CD8-positive, alpha-beta memory T cell (primary cell): ENCODE measurements at regions not wholly inside any gene's neighbourhood (a gene's known extent, or its start where the extent isn't known, plus 50 kb on each side); places are given as distances from the start of the nearest gene placed in this dataset.

Experiments
- CTCF ChIA-PET: fragments of 350-600 bp; sonication (Branson Sonifier 250); formaldehyde crosslinking; loops from one replicate; lab custom pipeline; 2021; ENCODE audit warnings: antibody characterized with exemption; lab: Charles Lee
- POLR2A ChIA-PET: fragments of 350-600 bp; sonication (Branson Sonifier 250); formaldehyde crosslinking; loops from one replicate; lab custom pipeline; 2021; ENCODE audit warnings: antibody characterized with exemption; lab: Charles Lee
- DNase-seq, 5 donors: peaks; one replicate each; pipeline versions ENCODE4 v3.0.0 to v3.0.0-alpha.2; 2020 to 2022; ENCODE audit warnings: mixed read lengths in 1 of 5
- H3K27ac ChIP-seq: one replicate; pipeline ENCODE4 v1.7.0; 2013; ENCODE audit warnings: low read depth, mild to moderate bottlenecking, low read length, moderate library complexity
- H3K27me3 ChIP-seq: 2 replicates; pipeline ENCODE4 v1.7.0; 2013; ENCODE audit warnings: low read length, mild to moderate bottlenecking; ENCODE audit not compliant: insufficient read depth, poor library complexity, severe bottlenecking
- H3K36me3 ChIP-seq: 2 replicates; pipeline ENCODE4 v1.7.0; 2013; ENCODE audit warnings: mild to moderate bottlenecking, low read length, moderate library complexity; ENCODE audit not compliant: insufficient read depth
- H3K4me1 ChIP-seq: 2 replicates; pipeline ENCODE4 v1.7.0; 2013; ENCODE audit warnings: mild to moderate bottlenecking, low read length, moderate library complexity; ENCODE audit not compliant: insufficient read depth
- H3K4me3 ChIP-seq: 2 replicates; pipeline ENCODE4 v1.7.0; 2013; ENCODE audit warnings: mild to moderate bottlenecking, low read length
- H3K9me3 ChIP-seq: 2 replicates; pipeline ENCODE4 v1.7.0; 2013; ENCODE audit warnings: mild to moderate bottlenecking, low read length
- H3K27ac Mint-ChIP-seq, 8 donors: one replicate each; pipeline ENCODE4 v1.8.0; 2020 to 2021; ENCODE audit warnings: mixed read lengths in 8 of 8, mild to moderate bottlenecking in 6 of 8, inconsistent platforms in 3 of 8, moderate library complexity in 3 of 8
- H3K27me3 Mint-ChIP-seq, 2 donors: one replicate each; pipeline ENCODE4 v1.8.0; 2020 to 2021; ENCODE audit warnings: mixed read lengths in 2 of 2, mild to moderate bottlenecking in 1 of 2, moderate library complexity in 1 of 2
- H3K36me3 Mint-ChIP-seq, 3 donors: one replicate each; pipeline ENCODE4 v1.8.0; 2020 to 2021; ENCODE audit warnings: mixed read lengths in 3 of 3, inconsistent platforms in 1 of 3, mild to moderate bottlenecking in 1 of 3
- H3K4me1 Mint-ChIP-seq, 3 donors: one replicate each; pipeline ENCODE4 v1.8.0; 2020 to 2021; ENCODE audit warnings: mixed read lengths in 3 of 3, inconsistent platforms in 1 of 3, mild to moderate bottlenecking in 1 of 3
- H3K4me3 Mint-ChIP-seq, 7 donors: one replicate each; pipeline ENCODE4 v1.8.0; 2020 to 2021; ENCODE audit warnings: mixed read lengths in 7 of 7, mild to moderate bottlenecking in 6 of 7, moderate library complexity in 4 of 7, inconsistent platforms in 2 of 7
- H3K9me3 Mint-ChIP-seq, 5 donors: one replicate each; pipeline ENCODE4 v1.8.0; 2020 to 2022; ENCODE audit warnings: mixed read lengths in 5 of 5, mild to moderate bottlenecking in 3 of 5, moderate library complexity in 2 of 5, inconsistent platforms in 1 of 5

GRCh38 chr20:11651138-11651537 lies 266.6 kb upstream of the BTBD3 start:
- no peaks in the 10 kb centered on the region for H3K27me3 ChIP-seq
- H3K9me3 Mint-ChIP-seq, result peaks cover 4 to 13% (median 9%) of the 10 kb centered on the region in 5 donors
- H3K9me3 ChIP-seq, result no peaks in the 10 kb centered on the region
- H3K4me1 ChIP-seq, result no peaks in the 10 kb centered on the region
- H3K4me3 ChIP-seq, result no peak overlapping the region
- no peaks in the 10 kb centered on the region for H3K27me3 Mint-ChIP-seq
- CTCF ChIA-PET, result no interaction called here
- H3K36me3 ChIP-seq, result no peaks in the 10 kb centered on the region
- no peaks in the 10 kb centered on the region for H3K4me1 Mint-ChIP-seq
- H3K27ac Mint-ChIP-seq, result no peak overlapping the region
- POLR2A ChIA-PET, result no interaction called here
- no peak overlapping the region for H3K27ac ChIP-seq
- H3K4me3 Mint-ChIP-seq, result no peak overlapping the region
- no peak for DNase-seq
- no peaks in the 10 kb centered on the region for H3K36me3 Mint-ChIP-seq

DNA sequence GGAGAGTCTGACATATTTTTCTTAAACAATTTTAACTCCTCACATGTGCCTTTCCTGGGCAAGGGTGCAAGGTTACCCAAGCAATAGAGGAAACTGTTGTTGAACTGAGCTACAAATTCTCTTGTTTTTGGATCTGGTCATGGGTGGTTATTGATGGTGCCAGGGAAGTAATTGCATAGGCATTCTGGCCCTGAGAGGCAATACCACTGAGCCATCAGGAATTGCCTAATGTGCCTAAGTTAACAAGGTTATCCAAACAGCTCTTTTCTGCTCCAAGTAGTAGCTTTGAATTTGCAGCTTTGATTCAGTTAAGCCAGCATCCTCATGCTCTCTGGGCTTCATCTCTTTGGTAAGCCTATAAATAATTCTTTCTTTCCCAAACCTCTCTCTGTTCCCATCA lies 266.0 kb upstream of the BTBD3 start:
- ChIA-PET CTCF (no interaction called here), POLR2A (no interaction called here)
- no peaks in the 10 kb centered on the region for H3K36me3 ChIP-seq
- Mint-ChIP-seq H3K36me3 (no peaks in the 10 kb centered on the region), H3K9me3 (peaks cover 4 to 13% (median 9%) of the 10 kb centered on the region in 5 donors), H3K4me1 (no peaks in the 10 kb centered on the region), H3K27me3 (no peaks in the 10 kb centered on the region), H3K4me3 (no peak overlapping the region), H3K27ac (no peak overlapping the region)
- no peak overlapping the region for H3K27ac ChIP-seq
- DNase-seq, result no peak
- H3K4me3 ChIP-seq, result no peak overlapping the region
- no peaks in the 10 kb centered on the region for H3K9me3 ChIP-seq
- H3K4me1 ChIP-seq, result no peaks in the 10 kb centered on the region
- H3K27me3 ChIP-seq, result no peaks in the 10 kb centered on the region

DNA sequence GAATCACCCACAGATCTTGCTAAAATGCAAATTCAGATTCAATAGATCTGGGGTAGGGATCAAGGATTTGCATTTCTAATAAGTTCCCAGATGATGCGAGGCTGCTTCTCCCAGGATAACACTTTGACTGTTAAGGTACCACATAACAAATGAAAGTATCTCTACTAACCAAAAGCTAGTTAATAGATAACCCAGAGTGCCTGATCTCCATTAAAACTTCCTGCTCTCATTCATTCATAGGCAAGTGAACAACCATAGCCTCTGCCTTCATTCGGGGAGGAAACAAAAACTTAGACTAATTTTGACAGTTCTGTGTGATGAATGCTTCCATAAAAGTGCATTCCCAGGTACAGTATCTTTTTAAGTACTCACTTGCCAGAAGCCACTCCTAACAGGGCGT lies 265.6 kb upstream of the BTBD3 start:
- no peaks in the 10 kb centered on the region for H3K4me1 Mint-ChIP-seq
- no peak overlapping the region for H3K4me3 ChIP-seq

DNA sequence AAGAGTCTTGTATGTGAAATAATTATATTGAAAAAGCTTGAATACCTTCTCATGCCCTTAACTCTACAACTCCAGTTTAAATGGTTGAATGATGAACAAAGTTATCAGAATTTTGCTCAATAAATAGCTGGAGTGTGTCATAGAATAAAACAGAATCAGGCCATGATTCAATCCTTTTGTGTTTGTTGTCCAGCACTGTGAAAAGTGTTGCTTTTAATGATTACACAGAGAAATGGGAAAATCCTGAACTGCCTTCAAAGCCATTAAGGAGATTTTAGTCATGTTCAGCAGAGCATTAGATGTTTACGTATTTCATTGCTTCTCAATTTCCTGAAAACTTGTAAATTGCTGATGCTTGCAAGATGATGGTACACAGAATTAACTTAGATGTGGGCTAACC lies 262.9 kb upstream of the BTBD3 start:
- no peak overlapping the region for H3K4me3 ChIP-seq
- no peak overlapping the region for H3K27ac ChIP-seq
- POLR2A ChIA-PET, result no interaction called here
- H3K9me3 Mint-ChIP-seq, result peaks cover 4 to 15% (median 7%) of the 10 kb centered on the region in 5 donors
- no peaks in the 10 kb centered on the region for H3K4me1 ChIP-seq
- H3K4me3 Mint-ChIP-seq, result no peak overlapping the region
- CTCF ChIA-PET, result no interaction called here
- no peak for DNase-seq
- no peaks in the 10 kb centered on the region for H3K27me3 ChIP-seq
- no peaks in the 10 kb centered on the region for H3K4me1 Mint-ChIP-seq
- H3K36me3 Mint-ChIP-seq, result no peaks in the 10 kb centered on the region
- no peaks in the 10 kb centered on the region for H3K36me3 ChIP-seq
- H3K9me3 ChIP-seq, result no peaks in the 10 kb centered on the region
- no peaks in the 10 kb centered on the region for H3K27me3 Mint-ChIP-seq
- H3K27ac Mint-ChIP-seq, result no peak overlapping the region

More for the DNA sequence above, 265.6 kb upstream of the BTBD3 start:
- H3K36me3 ChIP-seq, result no peaks in the 10 kb centered on the region
- CTCF ChIA-PET, result no interaction called here
- DNase-seq, result no peak
- H3K4me3 Mint-ChIP-seq, result no peak overlapping the region
- H3K27me3 ChIP-seq, result no peaks in the 10 kb centered on the region
- POLR2A ChIA-PET, result no interaction called here
- no peak overlapping the region for H3K27ac Mint-ChIP-seq
- no peaks in the 10 kb centered on the region for H3K36me3 Mint-ChIP-seq
- no peak overlapping the region for H3K27ac ChIP-seq
- H3K9me3 Mint-ChIP-seq, result peaks cover 4 to 13% (median 9%) of the 10 kb centered on the region in 5 donors
- H3K27me3 Mint-ChIP-seq, result no peaks in the 10 kb centered on the region
- H3K9me3 ChIP-seq, result no peaks in the 10 kb centered on the region
- no peaks in the 10 kb centered on the region for H3K4me1 ChIP-seq

GRCh38 chr20:11660673-11661072 lies 257.0 kb upstream of the BTBD3 start:
- H3K4me1 Mint-ChIP-seq, result no peaks in the 10 kb centered on the region
- ChIA-PET CTCF (no interaction called here), POLR2A (no interaction called here)
- H3K27ac Mint-ChIP-seq, result no peak overlapping the region
- DNase-seq, result no peak
- no peaks in the 10 kb centered on the region for H3K4me1 ChIP-seq
- no peak overlapping the region for H3K4me3 Mint-ChIP-seq
- no peaks in the 10 kb centered on the region for H3K27me3 ChIP-seq
- H3K27ac ChIP-seq, result no peak overlapping the region
- no peaks in the 10 kb centered on the region for H3K36me3 ChIP-seq
- no peaks in the 10 kb centered on the region for H3K36me3 Mint-ChIP-seq
- H3K9me3 ChIP-seq, result no peaks in the 10 kb centered on the region
- peaks cover 0 to 14% (median 3%) of the 10 kb centered on the region in 5 donors for H3K9me3 Mint-ChIP-seq
- H3K4me3 ChIP-seq, result no peak overlapping the region
- H3K27me3 Mint-ChIP-seq, result no peaks in the 10 kb centered on the region

DNA sequence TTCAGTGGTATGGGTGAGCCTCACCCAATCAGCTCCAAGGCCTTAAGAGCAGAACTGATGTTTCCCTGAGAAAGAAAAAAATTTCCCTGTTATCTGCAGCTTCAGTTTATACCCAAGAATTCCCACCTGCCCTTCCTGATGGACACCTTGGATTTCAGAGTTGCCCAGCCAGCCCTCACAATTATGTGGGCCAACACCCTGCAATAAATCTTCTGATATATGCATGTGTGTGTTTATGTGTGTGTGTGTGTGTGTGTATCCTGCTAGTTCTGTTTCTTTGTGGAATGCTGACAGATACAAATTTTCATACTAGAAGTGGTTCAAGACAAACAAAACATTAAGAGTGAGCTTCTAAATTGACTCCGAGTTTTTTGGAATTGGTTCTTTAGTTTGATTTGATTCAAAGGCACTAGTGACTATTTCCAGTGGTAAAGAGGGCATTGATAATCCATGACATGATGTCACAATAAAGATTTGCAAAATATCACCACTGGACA lies 246.6 kb upstream of the BTBD3 start:
- no peaks in the 10 kb centered on the region for H3K9me3 ChIP-seq
- Mint-ChIP-seq H3K4me1 (no peaks in the 10 kb centered on the region), H3K9me3 (peaks cover 2 to 35% (median 6%) of the 10 kb centered on the region in 5 donors), H3K36me3 (no peaks in the 10 kb centered on the region), H3K27me3 (no peaks in the 10 kb centered on the region), H3K4me3 (no peak overlapping the region), H3K27ac (no peak overlapping the region)
- H3K4me1 ChIP-seq, result no peaks in the 10 kb centered on the region
- no peak for DNase-seq
- no peaks in the 10 kb centered on the region for H3K36me3 ChIP-seq
- no peak overlapping the region for H3K27ac ChIP-seq
- POLR2A ChIA-PET, result no interaction called here
- CTCF ChIA-PET, result no interaction called here
- H3K27me3 ChIP-seq, result no peaks in the 10 kb centered on the region
- no peak overlapping the region for H3K4me3 ChIP-seq

- no peaks in the 10 kb centered on the region for H3K4me1 Mint-ChIP-seq
- ChIA-PET POLR2A (no interaction called here), CTCF (no interaction called here)
- H3K27me3 ChIP-seq, result no peaks in the 10 kb centered on the region
- H3K9me3 Mint-ChIP-seq, result peaks cover 0 to 39% (median 5%) of the 10 kb centered on the region in 5 donors
- no peak overlapping the region for H3K27ac ChIP-seq
- no peak overlapping the region for H3K27ac Mint-ChIP-seq
- H3K36me3 ChIP-seq, result no peaks in the 10 kb centered on the region
- no peak overlapping the region for H3K4me3 Mint-ChIP-seq
- H3K27me3 Mint-ChIP-seq, result no peaks in the 10 kb centered on the region
- no peaks in the 10 kb centered on the region for H3K9me3 ChIP-seq
- DNase-seq, result no peak
- no peaks in the 10 kb centered on the region for H3K4me1 ChIP-seq
- no peak overlapping the region for H3K4me3 ChIP-seq
- no peaks in the 10 kb centered on the region for H3K36me3 Mint-ChIP-seq
Observed at GRCh38 chr20:11672959-11673358, 244.7 kb upstream of the BTBD3 start.

DNA sequence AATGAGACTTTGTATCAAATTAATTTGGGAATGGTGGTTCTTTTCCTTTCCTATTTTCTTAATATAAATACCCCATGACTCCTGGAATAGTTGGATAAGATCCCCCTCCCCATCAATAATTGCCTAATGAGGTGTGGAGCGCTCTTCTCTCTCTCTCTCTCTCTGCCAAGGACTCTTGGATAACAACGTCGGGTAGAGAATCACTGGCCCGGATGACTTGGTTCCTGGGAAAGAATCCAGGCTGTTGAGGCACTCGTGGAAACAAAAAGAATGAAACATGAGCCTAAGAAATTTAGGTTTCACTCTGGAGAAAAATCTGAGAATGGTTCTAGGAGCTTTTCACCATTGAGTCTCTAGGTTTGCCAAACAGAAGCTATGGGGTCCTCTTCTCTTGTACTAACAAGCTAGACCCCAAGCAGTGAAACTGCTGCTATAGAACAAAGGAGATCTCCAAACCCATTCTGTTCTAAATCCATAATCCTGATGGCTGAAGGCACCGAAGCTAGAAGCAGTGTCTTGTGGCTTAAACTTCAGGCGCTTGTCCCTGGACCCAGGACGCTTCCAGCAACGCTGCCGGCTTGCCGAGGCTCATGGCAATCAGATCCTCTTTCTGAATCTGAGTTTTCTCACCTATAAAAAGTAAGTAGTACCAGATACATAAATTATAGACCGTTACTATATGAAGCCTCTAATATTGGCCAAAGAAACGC lies 241.6 kb upstream of the BTBD3 start:
- Histone ChIP-seq H3K4me1 (no peaks in the 10 kb centered on the region), H3K36me3 (no peaks in the 10 kb centered on the region), H3K4me3 (no peak overlapping the region), H3K27me3 (no peaks in the 10 kb centered on the region), H3K9me3 (no peaks in the 10 kb centered on the region), H3K27ac (no peak overlapping the region)
- Mint-ChIP-seq H3K4me3 (no peak overlapping the region), H3K36me3 (no peaks in the 10 kb centered on the region), H3K9me3 (peaks cover 4 to 34% (median 9%) of the 10 kb centered on the region in 5 donors), H3K27ac (no peak overlapping the region), H3K27me3 (no peaks in the 10 kb centered on the region), H3K4me1 (no peaks in the 10 kb centered on the region)
- no peak for DNase-seq
- ChIA-PET CTCF (no interaction called here), POLR2A (no interaction called here)
